ENCODE measurements at regions not wholly inside any gene's neighbourhood (a gene's known extent, or its start where the extent isn't known, plus 50 kb on each side); places are given as distances from the start of the nearest gene placed in this dataset.

GRCh38 chr13:59522652-59523051 lies 641.1 kb downstream of the DIAPH3 start:
- TF ChIP-seq POLR2A (IDR thresholded peaks at IDR 0.05), result no peak
- TF ChIP-seq EP300 (IDR thresholded peaks at IDR 0.05), result no peak
- TF ChIP-seq CTCF (IDR thresholded peaks at IDR 0.05), result no peak

All from tibial nerve (tissue), 4 donors.